Smooth muscle cell (in vitro differentiated cells): ENCODE measurements at regions not wholly inside any gene's neighbourhood (a gene's known extent, or its start where the extent isn't known, plus 50 kb on each side); places are given as distances from the start of the nearest gene placed in this dataset.

Source experiments
- DNase-seq: peaks from one replicate; lab custom pipeline; 2025; ENCODE audit not compliant: unreplicated experiment; lab: John Stamatoyannopoulos, UW
- H2AFZ ChIP-seq: fragments of 200-600 bp; sonication (generic); 2 replicates; pipeline ENCODE4 v1.6.0; 2016; ENCODE audit warnings: antibody characterized with exemption, low read depth, mild to moderate bottlenecking
- H3F3A ChIP-seq: fragments of 200-600 bp; sonication (generic); 2 replicates; pipeline ENCODE4 v1.6.0; 2017; ENCODE audit warnings: antibody characterized with exemption, low read depth
- H3K27ac ChIP-seq: fragments of 200-600 bp; sonication (generic); 2 replicates; pipeline ENCODE4 v1.5.1; 2016; ENCODE audit warnings: low read depth, mild to moderate bottlenecking
- H3K27me3 ChIP-seq: fragments of 200-600 bp; sonication (generic); 2 replicates; pipeline ENCODE4 v1.6.1; 2016; ENCODE audit warnings: low read depth, mild to moderate bottlenecking
- H3K36me3 ChIP-seq: fragments of 200-600 bp; sonication (generic); 2 replicates; pipeline ENCODE4 v1.5.1; 2016; ENCODE audit warnings: low read depth
- H3K4me1 ChIP-seq: fragments of 200-600 bp; sonication (generic); 2 replicates; pipeline ENCODE4 v1.5.1; 2016; ENCODE audit warnings: low read depth
- H3K4me2 ChIP-seq: fragments of 200-600 bp; sonication (generic); 2 replicates; pipeline ENCODE4 v1.6.0; 2016; ENCODE audit warnings: mild to moderate bottlenecking
- H3K4me3 ChIP-seq: fragments of 200-600 bp; sonication (generic); 2 replicates; pipeline ENCODE4 v1.5.1; 2016; ENCODE audit warnings: mild to moderate bottlenecking
- H3K79me2 ChIP-seq: fragments of 200-600 bp; sonication (generic); 2 replicates; pipeline ENCODE4 v1.6.0; 2016; ENCODE audit warnings: low read depth, mild to moderate bottlenecking
- H3K9ac ChIP-seq: fragments of 200-600 bp; sonication (generic); 2 replicates; pipeline ENCODE4 v1.6.0; 2016; ENCODE audit warnings: low read depth
- H3K9me3 ChIP-seq: fragments of 200-600 bp; sonication (generic); replicated peaks from 2 replicates; pipeline ENCODE4 v1.5.1; 2016; ENCODE audit warnings: low read depth
- H4K20me1 ChIP-seq: fragments of 200-600 bp; sonication (generic); 2 replicates; pipeline ENCODE4 v1.6.0; 2016; ENCODE audit warnings: low read depth
- WGBS: methylation state at CpG from one replicate; pipeline ENCODE4 v1.1.7; 2016; ENCODE audit warnings: low lambda C conversion rate; 5-methylcytosine and 5-hydroxymethylcytosine counted together
- TF ChIP-seq, protein P1 (sequence below): fragments of 200-600 bp; sonication (generic); IDR thresholded peaks from 2 replicates; pipeline ENCODE4 v1.5.1; 2017; ENCODE audit warnings: borderline replicate concordance, mild to moderate bottlenecking, antibody characterized with exemption; ENCODE audit not compliant: insufficient read depth, poor library complexity, severe bottlenecking

DNA sequence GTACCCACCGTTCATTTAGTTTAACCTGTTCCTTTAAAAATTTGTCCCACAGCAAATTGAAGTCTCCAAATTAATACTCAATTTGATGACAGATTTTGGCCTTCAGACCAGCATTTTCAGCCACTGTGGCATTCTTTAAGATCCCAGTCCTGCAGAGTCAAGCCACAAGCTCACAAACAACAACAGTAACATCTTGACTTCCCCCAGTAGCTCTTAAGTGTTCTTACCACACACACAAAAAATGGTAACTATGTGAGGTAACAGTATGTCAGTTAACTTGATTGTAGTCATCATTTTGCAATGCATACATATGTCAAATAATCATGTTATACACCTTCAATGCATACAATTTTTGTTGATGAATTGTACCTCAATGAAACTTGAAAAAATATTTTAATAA lies 247.9 kb downstream of the LURAP1L start:
- no peaks in the 10 kb centered on the region for H3K9me3 ChIP-seq
- no peak for DNase-seq
- no peaks in the 10 kb centered on the region for H3F3A ChIP-seq
- TF ChIP-seq, protein P1, sequence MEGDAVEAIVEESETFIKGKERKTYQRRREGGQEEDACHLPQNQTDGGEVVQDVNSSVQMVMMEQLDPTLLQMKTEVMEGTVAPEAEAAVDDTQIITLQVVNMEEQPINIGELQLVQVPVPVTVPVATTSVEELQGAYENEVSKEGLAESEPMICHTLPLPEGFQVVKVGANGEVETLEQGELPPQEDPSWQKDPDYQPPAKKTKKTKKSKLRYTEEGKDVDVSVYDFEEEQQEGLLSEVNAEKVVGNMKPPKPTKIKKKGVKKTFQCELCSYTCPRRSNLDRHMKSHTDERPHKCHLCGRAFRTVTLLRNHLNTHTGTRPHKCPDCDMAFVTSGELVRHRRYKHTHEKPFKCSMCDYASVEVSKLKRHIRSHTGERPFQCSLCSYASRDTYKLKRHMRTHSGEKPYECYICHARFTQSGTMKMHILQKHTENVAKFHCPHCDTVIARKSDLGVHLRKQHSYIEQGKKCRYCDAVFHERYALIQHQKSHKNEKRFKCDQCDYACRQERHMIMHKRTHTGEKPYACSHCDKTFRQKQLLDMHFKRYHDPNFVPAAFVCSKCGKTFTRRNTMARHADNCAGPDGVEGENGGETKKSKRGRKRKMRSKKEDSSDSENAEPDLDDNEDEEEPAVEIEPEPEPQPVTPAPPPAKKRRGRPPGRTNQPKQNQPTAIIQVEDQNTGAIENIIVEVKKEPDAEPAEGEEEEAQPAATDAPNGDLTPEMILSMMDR, result no peak
- H3K4me1 ChIP-seq, result no peaks in the 10 kb centered on the region
- WGBS, result 100% methylated on average over 1 of the region's 1 CpG
- H2AFZ ChIP-seq, result no peak overlapping the region
- no peak overlapping the region for H3K4me2 ChIP-seq
- H4K20me1 ChIP-seq, result no peaks in the 10 kb centered on the region
- H3K4me3 ChIP-seq, result no peak overlapping the region
- no peaks in the 10 kb centered on the region for H3K27me3 ChIP-seq
- no peaks in the 10 kb centered on the region for H3K79me2 ChIP-seq
- H3K9ac ChIP-seq, result no peak overlapping the region
- no peaks in the 10 kb centered on the region for H3K36me3 ChIP-seq
- no peak overlapping the region for H3K27ac ChIP-seq

GRCh38 chr9:13023498-13023897 lies 248.7 kb downstream of the LURAP1L start:
- 75% methylated on average over 2 of the region's 2 CpGs for WGBS
- Histone ChIP-seq H3K36me3 (no peaks in the 10 kb centered on the region), H3F3A (no peaks in the 10 kb centered on the region), H3K4me3 (no peak overlapping the region), H3K9me3 (no peaks in the 10 kb centered on the region), H4K20me1 (no peaks in the 10 kb centered on the region), H3K27me3 (no peaks in the 10 kb centered on the region), H3K79me2 (no peaks in the 10 kb centered on the region), H2AFZ (no peak overlapping the region), H3K9ac (no peak overlapping the region), H3K4me1 (no peaks in the 10 kb centered on the region), H3K27ac (no peak overlapping the region), H3K4me2 (no peak overlapping the region)
- TF ChIP-seq, protein P1, result no peak
- no peak for DNase-seq

DNA sequence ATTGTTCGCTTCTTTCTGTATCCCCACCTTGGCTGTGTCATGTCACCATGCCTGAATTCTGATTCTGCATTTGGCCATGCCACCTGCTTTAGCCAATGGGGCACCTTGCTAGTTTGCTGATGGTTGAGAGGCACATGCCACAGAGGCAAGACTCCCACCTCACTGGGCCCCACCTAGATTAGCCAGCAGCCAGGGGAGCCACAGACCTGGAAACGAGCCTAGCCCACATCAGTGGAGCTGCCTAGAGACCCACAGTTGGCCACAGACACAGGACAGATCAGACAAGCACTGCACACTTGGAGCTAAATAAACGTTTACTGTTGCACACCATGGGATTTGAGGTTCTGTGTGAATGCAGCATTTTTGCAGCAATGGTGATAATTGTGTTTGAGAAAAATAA lies 252.1 kb downstream of the LURAP1L start:
- H3K9ac ChIP-seq, result no peak overlapping the region
- H3K4me3 ChIP-seq, result no peak overlapping the region
- WGBS, result 73% methylated on average over 3 of the region's 3 CpGs
- TF ChIP-seq, protein P1, result no peak
- H3F3A ChIP-seq, result no peaks in the 10 kb centered on the region
- H3K9me3 ChIP-seq, result no peaks in the 10 kb centered on the region
- H3K79me2 ChIP-seq, result no peaks in the 10 kb centered on the region
- H3K4me1 ChIP-seq, result no peaks in the 10 kb centered on the region
- H3K36me3 ChIP-seq, result no peaks in the 10 kb centered on the region
- no peak overlapping the region for H3K27ac ChIP-seq
- H3K27me3 ChIP-seq, result no peaks in the 10 kb centered on the region
- DNase-seq, result no peak
- H3K4me2 ChIP-seq, result no peak overlapping the region
- H2AFZ ChIP-seq, result no peak overlapping the region
- no peaks in the 10 kb centered on the region for H4K20me1 ChIP-seq

GRCh38 chr9:13027879-13028278 lies 251.6 kb downstream of the MPDZ start:
- Histone ChIP-seq H3K4me3 (no peak overlapping the region), H3K27ac (no peak overlapping the region), H3K9me3 (no peaks in the 10 kb centered on the region), H3K4me1 (no peaks in the 10 kb centered on the region), H3K79me2 (no peaks in the 10 kb centered on the region), H3K9ac (no peak overlapping the region), H2AFZ (no peak overlapping the region), H4K20me1 (no peaks in the 10 kb centered on the region), H3K36me3 (no peaks in the 10 kb centered on the region), H3F3A (no peaks in the 10 kb centered on the region), H3K27me3 (no peaks in the 10 kb centered on the region), H3K4me2 (no peak overlapping the region)
- WGBS, result 96% methylated on average over 6 of the region's 6 CpGs
- no peak for DNase-seq
- TF ChIP-seq, protein P1, result no peak
